CD14-positive monocyte (primary cell): ENCODE measurements at regions not wholly inside any gene's neighbourhood (a gene's known extent, or its start where the extent isn't known, plus 50 kb on each side); places are given as distances from the start of the nearest gene placed in this dataset.

ENCODE experiments used
- DNase-seq, 3 donors: peaks; one replicate each; pipeline ENCODE4 v3.0.0-alpha.2; 2011 to 2022
- H2AFZ ChIP-seq: 2 replicates; pipeline ENCODE4 v1.6.0; 2012; ENCODE audit warnings: mild to moderate bottlenecking, low read depth, low read length, inconsistent platforms; ENCODE audit not compliant: insufficient read depth, poor library complexity, severe bottlenecking
- H3K27ac ChIP-seq, 2 donors: 1 replicate in 1 of 2; 2 replicates in 1 of 2; pipeline ENCODE4 v1.5.1; 2012 to 2013; ENCODE audit warnings: low read length in 2 of 2, control low read depth in 1 of 2, inconsistent platforms in 1 of 2, low read depth in 1 of 2, mild to moderate bottlenecking in 1 of 2
- H3K27me3 ChIP-seq, 2 donors: one replicate each; pipeline versions ENCODE4 v1.6.0 to v1.6.1; 2011 to 2013; ENCODE audit warnings: low read length in 2 of 2; ENCODE audit not compliant: control insufficient read depth in 2 of 2, insufficient read depth in 2 of 2
- H3K36me3 ChIP-seq, 2 donors: replicated peaks in 1 of 2; 1 replicate in 1 of 2; 2 replicates in 1 of 2; pipeline versions ENCODE4 v1.5.1 to v1.6.1; 2012 to 2013; ENCODE audit warnings: low read length in 2 of 2, control low read depth in 1 of 2, inconsistent platforms in 1 of 2, mild to moderate bottlenecking in 1 of 2; ENCODE audit not compliant: insufficient read depth in 2 of 2, control insufficient read depth in 1 of 2
- H3K4me1 ChIP-seq, 2 donors: 1 replicate in 1 of 2; 2 replicates in 1 of 2; pipeline versions ENCODE4 v1.5.1 to v1.6.1; 2012 to 2013; ENCODE audit warnings: low read length in 2 of 2, control low read depth in 1 of 2, inconsistent platforms in 1 of 2, mild to moderate bottlenecking in 1 of 2, moderate library complexity in 1 of 2; ENCODE audit not compliant: insufficient read depth in 2 of 2, control insufficient read depth in 1 of 2
- H3K4me2 ChIP-seq: replicated peaks from 2 replicates; pipeline ENCODE3; 2012; ENCODE audit warnings: low read length, moderate library complexity, mild to moderate bottlenecking; ENCODE audit not compliant: poor library complexity, severe bottlenecking; ENCODE audit errors: extremely low read depth
- H3K4me3 ChIP-seq, 3 experiments: fragments of 200-600 bp in 1 of 3; sonication (generic) in 1 of 3; replicated peaks in 1 of 3; 1 replicate in 2 of 3; 2 replicates in 1 of 3; pipeline ENCODE4 v1.5.1; 2011 to 2013; ENCODE audit warnings: low read length in 3 of 3, mild to moderate bottlenecking in 3 of 3, control low read depth in 2 of 3, low read depth in 2 of 3, inconsistent platforms in 1 of 3, moderate library complexity in 1 of 3
- H3K79me2 ChIP-seq: 2 replicates; pipeline ENCODE4 v1.6.0; 2012; ENCODE audit warnings: mild to moderate bottlenecking, control low read depth, inconsistent platforms, low read length, moderate library complexity; ENCODE audit not compliant: insufficient read depth
- H3K9ac ChIP-seq: 2 replicates; pipeline ENCODE4 v1.6.0; 2017; ENCODE audit warnings: low read length, mild to moderate bottlenecking; ENCODE audit not compliant: insufficient read depth, poor library complexity, severe bottlenecking
- H3K9me3 ChIP-seq, 2 donors: replicated peaks in 1 of 2; 1 replicate in 1 of 2; 2 replicates in 1 of 2; pipeline versions ENCODE4 v1.5.1 to v1.6.1; 2012 to 2013; ENCODE audit warnings: low read length in 2 of 2, control low read depth in 1 of 2; ENCODE audit not compliant: control insufficient read depth in 1 of 2, insufficient read depth in 1 of 2
- H4K20me1 ChIP-seq: 2 replicates; pipeline ENCODE4 v1.6.0; 2012; ENCODE audit warnings: mild to moderate bottlenecking, low read length, control low read depth, moderate library complexity; ENCODE audit not compliant: insufficient read depth
- H3K27ac Mint-ChIP-seq, 7 donors: one replicate each; pipeline ENCODE4 v1.8.0; 2020; ENCODE audit warnings: mild to moderate bottlenecking in 7 of 7, mixed read lengths in 7 of 7, moderate library complexity in 6 of 7, inconsistent platforms in 2 of 7
- H3K27me3 Mint-ChIP-seq, 3 donors: one replicate each; pipeline ENCODE4 v1.8.0; 2021 to 2022; ENCODE audit warnings: low read depth in 3 of 3, mild to moderate bottlenecking in 3 of 3, mixed read lengths in 3 of 3, moderate library complexity in 3 of 3, inconsistent platforms in 1 of 3
- H3K36me3 Mint-ChIP-seq, 2 donors: one replicate each; pipeline ENCODE4 v1.8.0; 2020; ENCODE audit warnings: mixed read lengths in 2 of 2, inconsistent platforms in 1 of 2, mild to moderate bottlenecking in 1 of 2
- H3K4me1 Mint-ChIP-seq: one replicate; pipeline ENCODE4 v1.8.0; 2020; ENCODE audit warnings: mild to moderate bottlenecking, mixed read lengths
- H3K4me3 Mint-ChIP-seq, 2 donors: one replicate each; pipeline ENCODE4 v1.8.0; 2020; ENCODE audit warnings: mild to moderate bottlenecking in 2 of 2, mixed read lengths in 2 of 2, moderate library complexity in 1 of 2
- H3K9me3 Mint-ChIP-seq, 7 donors: one replicate each; pipeline ENCODE4 v1.8.0; 2020 to 2022; ENCODE audit warnings: mixed read lengths in 7 of 7, mild to moderate bottlenecking in 6 of 7, moderate library complexity in 6 of 7, inconsistent platforms in 2 of 7
- CTCF ChIP-seq: fragments of 200-600 bp; IDR thresholded peaks from one replicate; pipeline ENCODE4 v1.8.0; 2022; ENCODE audit warnings: antibody characterized with exemption, mild to moderate bottlenecking
- WGBS: methylation state at CpG from one replicate; pipeline ENCODE4 v1.1.5; 2013; ENCODE audit warnings: missing lambda C conversion rate; ENCODE audit not compliant: insufficient coverage; 5-methylcytosine and 5-hydroxymethylcytosine counted together
- intact Hi-C, 2 donors: fragments of 100-400 bp; cut with micrococcal nuclease; formaldehyde crosslinking; loops; one replicate each; pipeline versions ENCODE4 v1.15.0 to v1.15.1; 2023

GRCh38 chr13:97866751-97867150 is 86.7 kb upstream of the IPO5 start:
- no peak overlapping the region for H3K4me3 ChIP-seq
- no peaks in the 10 kb centered on the region for H3K36me3 Mint-ChIP-seq
- H3K27ac Mint-ChIP-seq, result no peak overlapping the region
- peaks cover 0 to 2% (median 0%) of the 10 kb centered on the region in 3 donors for H3K27me3 Mint-ChIP-seq
- no peak overlapping the region for H2AFZ ChIP-seq
- no peak for TF ChIP-seq CTCF
- H3K79me2 ChIP-seq, result no peaks in the 10 kb centered on the region
- 67% methylated on average over 3 of the region's 3 CpGs for WGBS
- no peaks in the 10 kb centered on the region for H3K4me1 Mint-ChIP-seq
- H3K9ac ChIP-seq, result no peak overlapping the region
- no peaks in the 10 kb centered on the region for H3K4me1 ChIP-seq
- DNase-seq, result no peak
- peaks cover 0 to 8% of the 10 kb centered on the region in 2 donors for H3K9me3 ChIP-seq
- H3K27ac ChIP-seq, result no peak overlapping the region
- intact Hi-C loops, result no loop called here
- no peak overlapping the region for H3K4me2 ChIP-seq
- no peaks in the 10 kb centered on the region for H4K20me1 ChIP-seq
- no peaks in the 10 kb centered on the region for H3K27me3 ChIP-seq
- no peak overlapping the region for H3K4me3 Mint-ChIP-seq
- H3K9me3 Mint-ChIP-seq, result peaks cover 7 to 24% (median 19%) of the 10 kb centered on the region in 7 donors
- no peaks in the 10 kb centered on the region for H3K36me3 ChIP-seq

- Histone ChIP-seq H3K9ac (no peak overlapping the region), H3K27me3 (no peaks in the 10 kb centered on the region), H3K9me3 (no peaks in the 10 kb centered on the region), H3K36me3 (no peaks in the 10 kb centered on the region), H2AFZ (no peak overlapping the region), H3K79me2 (no peaks in the 10 kb centered on the region), H3K4me2 (no peak overlapping the region), H3K27ac (no peak overlapping the region), H4K20me1 (no peaks in the 10 kb centered on the region), H3K4me3 (no peak overlapping the region), H3K4me1 (no peaks in the 10 kb centered on the region)
- H3K4me1 Mint-ChIP-seq, result no peaks in the 10 kb centered on the region
- WGBS, result no CpG with 5 or more reads among the region's 1 CpG
- H3K9me3 Mint-ChIP-seq, result peaks cover 5 to 10% (median 7%) of the 10 kb centered on the region in 7 donors
- TF ChIP-seq CTCF, result no peak
- intact Hi-C loops, result no loop called here
- no peaks in the 10 kb centered on the region for H3K36me3 Mint-ChIP-seq
- no peak overlapping the region for H3K27ac Mint-ChIP-seq
- H3K27me3 Mint-ChIP-seq, result peaks cover 0 to 4% (median 0%) of the 10 kb centered on the region in 3 donors
- DNase-seq, result no peak
- H3K4me3 Mint-ChIP-seq, result no peak overlapping the region
Measured at GRCh38 chr13:97873398-97873797, 80.1 kb upstream of the IPO5 start.
